ENCODE measurements at regions not wholly inside any gene's neighbourhood (a gene's known extent, or its start where the extent isn't known, plus 50 kb on each side); places are given as distances from the start of the nearest gene placed in this dataset.

GRCh38 chr11:26862801-26863200, 131.1 kb upstream of the FIBIN start:
- TF ChIP-seq SIN3A (IDR thresholded peaks at IDR 0.05; ENCODE audit: low read depth) (no peak), POLR2A (IDR thresholded peaks at IDR 0.05; ENCODE audit: borderline replicate concordance, extremely low read depth, insufficient read depth, insufficient read length) (no peak), EGR1 (IDR thresholded peaks at IDR 0.05; ENCODE audit: low read depth) (no peak), CTCF (IDR thresholded peaks at IDR 0.05 in 2 of 3, conservative IDR thresholded peaks at IDR 0.05 in 1 of 3; ENCODE audit: borderline replicate concordance in 1 of 3, insufficient read depth in 1 of 3, low read depth in 2 of 3, low read length in 2 of 3) (no peak), ZBTB33 (IDR thresholded peaks at IDR 0.05; ENCODE audit: extremely low read depth, insufficient replicate concordance, low read length) (no peak), YY1 (IDR thresholded peaks at IDR 0.05; ENCODE audit: extremely low read depth, insufficient replicate concordance, low read depth, low read length) (no peak), SRF (IDR thresholded peaks at IDR 0.05; ENCODE audit: low read depth) (no peak), FOSL1 (IDR thresholded peaks at IDR 0.05; ENCODE audit: low read depth) (no peak), JUND (IDR thresholded peaks at IDR 0.05) (no peak), TCF7L2 (IDR thresholded peaks at IDR 0.05; ENCODE audit: borderline replicate concordance, extremely low read depth, insufficient read depth, insufficient read length) (no peak)

Data from HCT116 (cell line).